GM12892 (cell line): ENCODE measurements at regions not wholly inside any gene's neighbourhood (a gene's known extent, or its start where the extent isn't known, plus 50 kb on each side); places are given as distances from the start of the nearest gene placed in this dataset.

Experiments
- POLR2A ChIP-seq: IDR thresholded peaks from 2 replicates; pipeline ENCODE4 v1.6.1; 2011; ENCODE audit warnings: low read depth, low read length, control low read depth
- POLR2AphosphoS5 ChIP-seq: IDR thresholded peaks from 2 replicates; pipeline ENCODE4 v1.6.1; 2011; ENCODE audit warnings: low read depth, low read length, control low read depth
- TAF1 ChIP-seq: IDR thresholded peaks from 2 replicates; pipeline ENCODE4 v1.6.1; 2011; ENCODE audit warnings: low read depth, mild to moderate bottlenecking, control low read depth, low read length, borderline replicate concordance

DNA sequence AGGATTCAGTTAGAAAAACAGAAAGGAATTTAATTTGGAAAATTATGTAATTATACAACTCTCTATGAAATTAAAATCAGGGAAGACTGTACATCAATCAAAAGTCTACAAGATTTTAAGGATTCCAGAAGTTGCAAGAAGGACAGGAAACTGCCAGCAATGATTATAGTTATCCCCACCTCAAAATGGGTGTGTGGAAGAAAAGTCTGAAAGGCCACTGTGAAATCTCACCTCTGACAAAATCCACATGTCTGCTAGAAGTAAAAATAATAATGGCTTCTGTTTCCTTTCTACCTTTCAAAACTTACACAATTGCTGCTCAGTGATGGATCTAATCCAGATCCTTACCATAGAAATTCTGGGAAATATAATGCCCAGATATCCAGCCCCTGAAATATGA, 708.1 kb upstream of the ADGRL4 start:
- TF ChIP-seq POLR2A (no peak), TAF1 (no peak), POLR2AphosphoS5 (no peak)
